GM12878 (cell line): ENCODE measurements at regions not wholly inside any gene's neighbourhood (a gene's known extent, or its start where the extent isn't known, plus 50 kb on each side); places are given as distances from the start of the nearest gene placed in this dataset.

Source experiments
- ATAC-seq: fragments of 200-7000 bp; cut with Tn5 transposase; 3 replicates; pipeline ENCODE4 v1.9.1; 2020; ENCODE audit warnings: mild to moderate bottlenecking, moderate library complexity
- BruUV-seq: library from RNA; stranded (reverse); fragments of 400-500 nt; replicated peaks from 2 replicates; lab custom pipeline; 2021; lab: Mats Ljungman, UMichigan
- CTCF ChIA-PET: fragments of 300-600 bp; sonication (Branson Sonifier 250); formaldehyde crosslinking; extraction: SDS; loops from one replicate; lab custom pipeline; 2021; ENCODE audit warnings: inconsistent platforms; lab: Yijun Ruan, JAX
- POLR2A ChIA-PET: fragments of 350-600 bp; formaldehyde crosslinking; extraction: SDS; loops from one replicate; lab custom pipeline; 2021; ENCODE audit warnings: inconsistent platforms; lab: Charles Lee
- RAD21 ChIA-PET: fragments of 300-600 bp; sonication (Branson Sonifier 250); formaldehyde crosslinking; loops from one replicate; lab custom pipeline; 2023; ENCODE audit warnings: antibody characterized with exemption; ENCODE audit not compliant: unreplicated experiment; lab: Charles Lee
- SMC1A ChIA-PET: fragments of 300-600 bp; sonication (Branson Sonifier 250); formaldehyde crosslinking; loops from one replicate; lab custom pipeline; 2023; ENCODE audit not compliant: unreplicated experiment, uncharacterized antibody; lab: Charles Lee
- DNase-seq: peaks from one replicate; pipeline ENCODE4 v3.0.0-alpha.2; 2011; ENCODE audit warnings: low read depth, low spot score
- FAIRE-seq: peaks from 3 replicates; lab custom pipeline; 2011; peaks lifted over from hg19 to GRCh38; lab: Jason Lieb, UNC
- H2AFZ ChIP-seq: 2 replicates; pipeline ENCODE4 v1.6.0; 2011; ENCODE audit warnings: low read depth, low read length, control low read depth; ENCODE audit not compliant: control insufficient read depth
- H3K27ac ChIP-seq: 2 replicates; pipeline ENCODE4 v1.5.1; 2011; ENCODE audit warnings: control low read depth; ENCODE audit not compliant: control insufficient read depth, insufficient read depth
- H3K27me3 ChIP-seq, 2 experiments: replicated peaks in 1 of 2; 2 replicates each; pipeline versions ENCODE4 v1.6.0 to v1.6.1; 2011; ENCODE audit warnings: low read length in 1 of 2; ENCODE audit not compliant: control insufficient read depth in 2 of 2, insufficient read depth in 2 of 2
- H3K36me3 ChIP-seq, 2 experiments: 2 replicates each; pipeline ENCODE4 v1.5.1; 2011; ENCODE audit warnings: low read length in 1 of 2; ENCODE audit not compliant: control insufficient read depth in 2 of 2, insufficient read depth in 2 of 2
- H3K4me1 ChIP-seq: 2 replicates; pipeline ENCODE4 v1.6.1; 2011; ENCODE audit warnings: mild to moderate bottlenecking, low read length, moderate library complexity, mixed read lengths; ENCODE audit not compliant: control insufficient read depth, insufficient read depth
- H3K4me2 ChIP-seq: 2 replicates; pipeline ENCODE4 v1.6.0; 2011; ENCODE audit warnings: control low read depth; ENCODE audit not compliant: control insufficient read depth, insufficient read depth
- H3K4me3 ChIP-seq: fragments of 200-600 bp; sonication (generic); 2 replicates; pipeline ENCODE4 v1.5.1; 2016
- H3K79me2 ChIP-seq: 2 replicates; pipeline ENCODE4 v1.6.0; 2011; ENCODE audit warnings: low read length; ENCODE audit not compliant: control insufficient read depth, insufficient read depth
- H3K9ac ChIP-seq: 2 replicates; pipeline ENCODE4 v1.8.0; 2011; ENCODE audit warnings: low read length, control low read depth, mixed read lengths; ENCODE audit not compliant: control insufficient read depth, insufficient read depth
- H3K9me3 ChIP-seq: replicated peaks from 3 replicates; pipeline ENCODE4 v1.5.1; 2011; ENCODE audit warnings: mild to moderate bottlenecking, low read length; ENCODE audit not compliant: control insufficient read depth, insufficient read depth
- H4K20me1 ChIP-seq: 2 replicates; pipeline ENCODE4 v1.6.0; 2011; ENCODE audit not compliant: control insufficient read depth, insufficient read depth
- BMI1 ChIP-seq: fragments of 450-650 bp; IDR thresholded peaks from 2 replicates; pipeline ENCODE4 v1.6.1; 2016; ENCODE audit warnings: mild to moderate bottlenecking, moderate library complexity, borderline replicate concordance
- CHD4 ChIP-seq: fragments of 200-600 bp; sonication (generic); IDR thresholded peaks from 2 replicates; pipeline ENCODE4 v1.6.1; 2016; ENCODE audit warnings: mild to moderate bottlenecking
- GABPA ChIP-seq: IDR thresholded peaks from 2 replicates; pipeline ENCODE4 v1.6.1; 2014; ENCODE audit warnings: antibody characterized with exemption, low read depth, mild to moderate bottlenecking, inconsistent platforms
- SIX5 ChIP-seq: IDR thresholded peaks from 2 replicates; pipeline ENCODE4 v1.6.1; 2011; ENCODE audit warnings: mild to moderate bottlenecking, low read depth, low read length, moderate library complexity; ENCODE audit not compliant: severe bottlenecking
- SPI1 ChIP-seq: IDR thresholded peaks from 2 replicates; pipeline ENCODE4 v1.6.1; 2011; ENCODE audit warnings: low read depth, mild to moderate bottlenecking, low read length, moderate library complexity, borderline replicate concordance; ENCODE audit not compliant: insufficient read depth
- ZNF384 ChIP-seq: IDR thresholded peaks from 2 replicates; pipeline ENCODE4 v1.6.1; 2012; ENCODE audit warnings: low read depth, mild to moderate bottlenecking, low read length, improper control_type of control experiment, borderline replicate concordance
- WGBS: methylation state at CpG from one replicate; pipeline ENCODE4 v1.1.6; 2016; ENCODE audit warnings: low lambda C conversion rate; ENCODE audit not compliant: insufficient replicate concordance, insufficient coverage; ENCODE audit errors: missing lambda C conversion rate; 5-methylcytosine and 5-hydroxymethylcytosine counted together
- in situ Hi-C: fragments of 300-500 bp; cut with MboI; formaldehyde crosslinking; loops from 9 replicates; pipeline ENCODE4 v1.14.3; 2018; ENCODE audit warnings: mixed read lengths
- intact Hi-C: fragments of 100-400 bp; cut with micrococcal nuclease; formaldehyde crosslinking; loops from one replicate; pipeline ENCODE4 v1.14.2; 2022; ENCODE audit not compliant: unreplicated experiment
- TF ChIP-seq, protein P1 (sequence below): fragments of 450-650 bp; IDR thresholded peaks from 2 replicates; pipeline ENCODE4 v1.6.1; 2018; ENCODE audit warnings: mild to moderate bottlenecking, low read depth, moderate library complexity; ENCODE audit not compliant: partially characterized antibody
- TF ChIP-seq, protein P2 (sequence below): IDR thresholded peaks from 2 replicates; pipeline ENCODE4 v1.6.1; 2012; ENCODE audit warnings: low read depth, low read length, improper control_type of control experiment
- TF ChIP-seq, protein P3 (sequence below): IDR thresholded peaks from 2 replicates; pipeline ENCODE4 v1.6.1; 2012; ENCODE audit warnings: low read depth, low read length, improper control_type of control experiment
- TF ChIP-seq, protein P4 (sequence below): fragments of 450-650 bp; IDR thresholded peaks from 2 replicates; pipeline ENCODE4 v1.6.1; 2017; ENCODE audit warnings: mild to moderate bottlenecking, moderate library complexity
- TF ChIP-seq, protein P5 (sequence below): fragments of 450-650 bp; IDR thresholded peaks from 2 replicates; pipeline ENCODE4 v1.6.1; 2014; ENCODE audit warnings: mild to moderate bottlenecking

DNA sequence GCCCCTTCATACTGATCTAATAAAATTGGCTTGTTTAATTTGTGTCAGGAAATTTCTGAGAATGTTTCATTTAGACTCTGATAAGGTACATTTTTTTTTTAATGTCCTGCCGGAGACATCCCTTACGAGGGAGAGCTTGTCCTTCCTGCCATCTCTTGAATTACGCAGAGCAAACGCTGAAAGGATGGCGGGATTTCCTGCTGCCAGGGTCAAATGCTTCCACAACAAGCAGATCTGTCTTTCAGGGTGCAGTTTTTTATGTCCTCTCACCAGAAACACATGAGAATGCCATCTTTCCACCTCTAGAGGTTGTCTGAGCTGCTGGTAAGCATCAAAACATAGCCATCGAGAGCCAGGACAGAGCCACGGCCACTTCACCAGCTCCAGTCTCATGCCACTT lies 126.8 kb upstream of the ARHGAP5 start:
- Histone ChIP-seq H3K79me2 (no peaks in the 10 kb centered on the region), H3K9ac (no peak overlapping the region), H3K27ac (no peak overlapping the region), H4K20me1 (no peaks in the 10 kb centered on the region), H3K4me1 (no peaks in the 10 kb centered on the region), H3K27me3 (no peaks in the 10 kb centered on the region), H3K4me3 (no peak overlapping the region), H3K9me3 (no peaks in the 10 kb centered on the region), H3K36me3 (no peaks in the 10 kb centered on the region), H2AFZ (no peak overlapping the region), H3K4me2 (no peak overlapping the region)
- FAIRE-seq (no peak), ATAC-seq (no peak), DNase-seq (no peak)
- ChIA-PET POLR2A (no interaction called here), CTCF (interaction anchor here (0.5 to 1.3 kb wide), 2 partner anchors 50 to 76 kb away, joined by 3 read pairs; no protein-coding TSS in a partner anchor), SMC1A (interaction anchor here (1.9 kb wide), 1 partner anchor 18 kb away, joined by 4 read pairs; no protein-coding TSS in a partner anchor), RAD21 (no interaction called here)
- no TSS peak for BruUV-seq
- intact Hi-C loops: no loop called here
- in situ Hi-C loops: no loop called here
- 38% methylated on average over 7 of the region's 7 CpGs for WGBS
- TF ChIP-seq, protein P1, sequence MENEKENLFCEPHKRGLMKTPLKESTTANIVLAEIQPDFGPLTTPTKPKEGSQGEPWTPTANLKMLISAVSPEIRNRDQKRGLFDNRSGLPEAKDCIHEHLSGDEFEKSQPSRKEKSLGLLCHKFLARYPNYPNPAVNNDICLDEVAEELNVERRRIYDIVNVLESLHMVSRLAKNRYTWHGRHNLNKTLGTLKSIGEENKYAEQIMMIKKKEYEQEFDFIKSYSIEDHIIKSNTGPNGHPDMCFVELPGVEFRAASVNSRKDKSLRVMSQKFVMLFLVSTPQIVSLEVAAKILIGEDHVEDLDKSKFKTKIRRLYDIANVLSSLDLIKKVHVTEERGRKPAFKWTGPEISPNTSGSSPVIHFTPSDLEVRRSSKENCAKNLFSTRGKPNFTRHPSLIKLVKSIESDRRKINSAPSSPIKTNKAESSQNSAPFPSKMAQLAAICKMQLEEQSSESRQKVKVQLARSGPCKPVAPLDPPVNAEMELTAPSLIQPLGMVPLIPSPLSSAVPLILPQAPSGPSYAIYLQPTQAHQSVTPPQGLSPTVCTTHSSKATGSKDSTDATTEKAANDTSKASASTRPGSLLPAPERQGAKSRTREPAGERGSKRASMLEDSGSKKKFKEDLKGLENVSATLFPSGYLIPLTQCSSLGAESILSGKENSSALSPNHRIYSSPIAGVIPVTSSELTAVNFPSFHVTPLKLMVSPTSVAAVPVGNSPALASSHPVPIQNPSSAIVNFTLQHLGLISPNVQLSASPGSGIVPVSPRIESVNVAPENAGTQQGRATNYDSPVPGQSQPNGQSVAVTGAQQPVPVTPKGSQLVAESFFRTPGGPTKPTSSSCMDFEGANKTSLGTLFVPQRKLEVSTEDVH: no peak
- TF ChIP-seq, protein P2, sequence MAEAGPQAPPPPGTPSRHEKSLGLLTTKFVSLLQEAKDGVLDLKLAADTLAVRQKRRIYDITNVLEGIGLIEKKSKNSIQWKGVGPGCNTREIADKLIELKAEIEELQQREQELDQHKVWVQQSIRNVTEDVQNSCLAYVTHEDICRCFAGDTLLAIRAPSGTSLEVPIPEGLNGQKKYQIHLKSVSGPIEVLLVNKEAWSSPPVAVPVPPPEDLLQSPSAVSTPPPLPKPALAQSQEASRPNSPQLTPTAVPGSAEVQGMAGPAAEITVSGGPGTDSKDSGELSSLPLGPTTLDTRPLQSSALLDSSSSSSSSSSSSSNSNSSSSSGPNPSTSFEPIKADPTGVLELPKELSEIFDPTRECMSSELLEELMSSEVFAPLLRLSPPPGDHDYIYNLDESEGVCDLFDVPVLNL: no peak
- TF ChIP-seq ZNF384 (no peak), GABPA (no peak), BMI1 (no peak), SIX5 (no peak), CHD4 (no peak), SPI1 (no peak)
- TF ChIP-seq, protein P3, sequence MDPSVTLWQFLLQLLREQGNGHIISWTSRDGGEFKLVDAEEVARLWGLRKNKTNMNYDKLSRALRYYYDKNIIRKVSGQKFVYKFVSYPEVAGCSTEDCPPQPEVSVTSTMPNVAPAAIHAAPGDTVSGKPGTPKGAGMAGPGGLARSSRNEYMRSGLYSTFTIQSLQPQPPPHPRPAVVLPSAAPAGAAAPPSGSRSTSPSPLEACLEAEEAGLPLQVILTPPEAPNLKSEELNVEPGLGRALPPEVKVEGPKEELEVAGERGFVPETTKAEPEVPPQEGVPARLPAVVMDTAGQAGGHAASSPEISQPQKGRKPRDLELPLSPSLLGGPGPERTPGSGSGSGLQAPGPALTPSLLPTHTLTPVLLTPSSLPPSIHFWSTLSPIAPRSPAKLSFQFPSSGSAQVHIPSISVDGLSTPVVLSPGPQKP: no peak
- TF ChIP-seq, protein P4, sequence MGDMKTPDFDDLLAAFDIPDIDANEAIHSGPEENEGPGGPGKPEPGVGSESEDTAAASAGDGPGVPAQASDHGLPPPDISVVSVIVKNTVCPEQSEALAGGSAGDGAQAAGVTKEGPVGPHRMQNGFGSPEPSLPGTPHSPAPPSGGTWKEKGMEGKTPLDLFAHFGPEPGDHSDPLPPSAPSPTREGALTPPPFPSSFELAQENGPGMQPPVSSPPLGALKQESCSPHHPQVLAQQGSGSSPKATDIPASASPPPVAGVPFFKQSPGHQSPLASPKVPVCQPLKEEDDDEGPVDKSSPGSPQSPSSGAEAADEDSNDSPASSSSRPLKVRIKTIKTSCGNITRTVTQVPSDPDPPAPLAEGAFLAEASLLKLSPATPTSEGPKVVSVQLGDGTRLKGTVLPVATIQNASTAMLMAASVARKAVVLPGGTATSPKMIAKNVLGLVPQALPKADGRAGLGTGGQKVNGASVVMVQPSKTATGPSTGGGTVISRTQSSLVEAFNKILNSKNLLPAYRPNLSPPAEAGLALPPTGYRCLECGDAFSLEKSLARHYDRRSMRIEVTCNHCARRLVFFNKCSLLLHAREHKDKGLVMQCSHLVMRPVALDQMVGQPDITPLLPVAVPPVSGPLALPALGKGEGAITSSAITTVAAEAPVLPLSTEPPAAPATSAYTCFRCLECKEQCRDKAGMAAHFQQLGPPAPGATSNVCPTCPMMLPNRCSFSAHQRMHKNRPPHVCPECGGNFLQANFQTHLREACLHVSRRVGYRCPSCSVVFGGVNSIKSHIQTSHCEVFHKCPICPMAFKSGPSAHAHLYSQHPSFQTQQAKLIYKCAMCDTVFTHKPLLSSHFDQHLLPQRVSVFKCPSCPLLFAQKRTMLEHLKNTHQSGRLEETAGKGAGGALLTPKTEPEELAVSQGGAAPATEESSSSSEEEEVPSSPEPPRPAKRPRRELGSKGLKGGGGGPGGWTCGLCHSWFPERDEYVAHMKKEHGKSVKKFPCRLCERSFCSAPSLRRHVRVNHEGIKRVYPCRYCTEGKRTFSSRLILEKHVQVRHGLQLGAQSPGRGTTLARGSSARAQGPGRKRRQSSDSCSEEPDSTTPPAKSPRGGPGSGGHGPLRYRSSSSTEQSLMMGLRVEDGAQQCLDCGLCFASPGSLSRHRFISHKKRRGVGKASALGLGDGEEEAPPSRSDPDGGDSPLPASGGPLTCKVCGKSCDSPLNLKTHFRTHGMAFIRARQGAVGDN: no peak
- TF ChIP-seq, protein P5, sequence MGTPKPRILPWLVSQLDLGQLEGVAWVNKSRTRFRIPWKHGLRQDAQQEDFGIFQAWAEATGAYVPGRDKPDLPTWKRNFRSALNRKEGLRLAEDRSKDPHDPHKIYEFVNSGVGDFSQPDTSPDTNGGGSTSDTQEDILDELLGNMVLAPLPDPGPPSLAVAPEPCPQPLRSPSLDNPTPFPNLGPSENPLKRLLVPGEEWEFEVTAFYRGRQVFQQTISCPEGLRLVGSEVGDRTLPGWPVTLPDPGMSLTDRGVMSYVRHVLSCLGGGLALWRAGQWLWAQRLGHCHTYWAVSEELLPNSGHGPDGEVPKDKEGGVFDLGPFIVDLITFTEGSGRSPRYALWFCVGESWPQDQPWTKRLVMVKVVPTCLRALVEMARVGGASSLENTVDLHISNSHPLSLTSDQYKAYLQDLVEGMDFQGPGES: no peak
